Astrocyte of the spinal cord (primary cell): ENCODE measurements at regions not wholly inside any gene's neighbourhood (a gene's known extent, or its start where the extent isn't known, plus 50 kb on each side); places are given as distances from the start of the nearest gene placed in this dataset.

ENCODE experiments used
- DNase-seq: peaks from one replicate; pipeline ENCODE4 v3.0.0; 2011; ENCODE audit warnings: low read depth, low spot score
- H3K4me3 ChIP-seq: 2 replicates; pipeline ENCODE4 v1.5.1; 2011; ENCODE audit warnings: low read depth, mild to moderate bottlenecking, low read length, moderate library complexity
- CTCF ChIP-seq: IDR thresholded peaks from 2 replicates; pipeline ENCODE4 v1.5.1; 2012; ENCODE audit warnings: low read depth, mild to moderate bottlenecking, low read length, inconsistent platforms
- in situ Hi-C: cut with HindIII; loops from 2 replicates; pipeline ENCODE4 v1.10.0; 2017; ENCODE audit warnings: low sequenced_read_pairs

GRCh38 chr2:145018502-145018901 is 498.6 kb upstream of the ZEB2 start:
- in situ Hi-C loops: no loop called here

GRCh38 chr2:145017149-145017548 is 497.2 kb upstream of the ZEB2 start:
- DNase-seq: no peak
- no peak overlapping the region for H3K4me3 ChIP-seq
- in situ Hi-C loops: no loop called here
- TF ChIP-seq CTCF: no peak

More at GRCh38 chr2:145018502-145018901, 498.6 kb upstream of the ZEB2 start:
- DNase-seq: no peak
- no peak for TF ChIP-seq CTCF
- no peak overlapping the region for H3K4me3 ChIP-seq

- no peak for DNase-seq
- H3K4me3 ChIP-seq: no peak overlapping the region
- in situ Hi-C loops: no loop called here
- TF ChIP-seq CTCF: no peak
These were observed 496.8 kb upstream of the ZEB2 start for GRCh38 chr2:145016711-145017110.

GRCh38 chr2:145015561-145015960 is 495.6 kb upstream of the ZEB2 start:
- in situ Hi-C loops: no loop called here
- TF ChIP-seq CTCF: no peak
- DNase-seq: peak; percentile 48

GRCh38 chr2:145012806-145013205 is 492.9 kb upstream of the ZEB2 start:
- no peak for TF ChIP-seq CTCF
- in situ Hi-C loops: no loop called here
- no peak for DNase-seq
- H3K4me3 ChIP-seq: no peak overlapping the region

More at GRCh38 chr2:145015561-145015960, 495.6 kb upstream of the ZEB2 start:
- H3K4me3 ChIP-seq: no peak overlapping the region

GRCh38 chr2:145012214-145012670 is 492.3 kb upstream of the ZEB2 start:
- no peak overlapping the region for H3K4me3 ChIP-seq
- in situ Hi-C loops: no loop called here
- DNase-seq: peak; percentile 76
- no peak for TF ChIP-seq CTCF

GRCh38 chr2:145010635-145011034 is 490.7 kb upstream of the ZEB2 start:
- no peak overlapping the region for H3K4me3 ChIP-seq
- no peak for TF ChIP-seq CTCF
- in situ Hi-C loops: no loop called here
- no peak for DNase-seq
